8988T (cell line): ENCODE measurements at regions not wholly inside any gene's neighbourhood (a gene's known extent, or its start where the extent isn't known, plus 50 kb on each side); places are given as distances from the start of the nearest gene placed in this dataset.

Source experiments
- DNase-seq: peaks from one replicate; pipeline ENCODE4 v3.0.0; 2011

- no peak for DNase-seq
Measured at GRCh38 chr4:32349026-32349425, 1628.9 kb downstream of the PCDH7 start.

DNA sequence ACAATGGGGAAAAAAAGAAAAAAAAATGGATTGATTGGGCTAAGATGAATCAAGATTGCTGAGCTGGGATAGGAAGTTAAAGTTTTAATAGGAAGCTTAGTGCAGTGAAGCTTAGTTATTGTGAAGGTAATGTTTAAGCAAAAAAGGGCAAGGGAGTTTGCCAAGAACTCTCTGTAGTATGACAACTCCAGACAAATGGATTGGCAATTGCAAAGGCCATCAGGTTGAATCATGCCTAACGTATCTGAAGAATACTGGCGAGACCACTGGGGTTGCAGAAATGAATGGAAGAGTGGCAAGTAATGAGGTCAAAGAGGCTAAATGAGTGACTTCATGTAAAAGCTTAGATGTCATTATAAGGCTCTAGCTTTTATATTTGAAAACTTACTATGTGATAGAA is 1654.0 kb downstream of the PCDH7 start:
- no peak for DNase-seq

DNA sequence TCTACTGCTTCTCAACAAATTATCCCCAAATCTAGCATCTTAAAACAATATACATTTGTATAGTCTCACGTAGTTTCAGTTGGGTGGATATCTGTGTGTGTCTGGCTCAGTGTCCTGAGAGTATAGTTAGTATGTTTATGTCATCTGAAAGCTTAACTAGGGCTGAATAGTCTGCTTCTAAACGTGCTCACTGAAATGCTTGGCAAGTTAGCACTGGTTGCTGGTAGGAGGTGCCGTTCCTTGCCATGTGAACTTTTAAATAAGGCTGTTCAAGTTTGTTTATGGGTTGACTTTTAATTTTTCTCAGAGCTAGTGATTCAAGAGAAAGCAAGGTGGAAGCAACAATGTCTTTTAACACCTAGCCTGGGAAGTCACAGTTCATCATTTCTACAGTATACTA is 1673.6 kb downstream of the PCDH7 start:
- no peak for DNase-seq

- DNase-seq = no peak
Measured at GRCh38 chr4:32394255-32394654, 1674.1 kb downstream of the PCDH7 start.

DNA sequence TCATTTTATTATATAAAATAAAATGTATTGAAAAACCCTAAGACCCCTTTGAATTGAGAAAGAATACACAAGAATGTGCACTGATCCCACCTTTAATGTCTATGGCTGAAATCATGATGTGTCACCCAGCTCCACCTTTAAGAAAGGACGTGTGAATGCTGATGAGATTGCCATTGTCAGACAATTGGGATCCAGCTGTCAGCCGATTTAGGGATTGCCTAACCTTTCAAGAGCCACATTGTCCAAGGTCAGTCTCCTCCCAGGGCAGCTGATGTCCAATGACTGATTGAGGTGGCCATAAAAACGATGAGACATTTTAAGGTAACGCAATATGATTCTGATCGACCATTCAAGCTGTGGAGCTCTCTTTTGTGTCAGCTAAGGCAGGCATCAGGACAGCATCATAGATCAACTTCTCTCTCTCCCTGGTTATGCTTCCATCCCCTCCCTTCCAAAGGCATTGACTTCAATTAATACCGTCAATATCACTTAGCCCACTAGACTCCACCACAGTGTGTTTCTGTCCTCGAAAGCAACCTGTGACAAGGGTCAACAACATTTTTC is 1676.4 kb downstream of the PCDH7 start:
- no peak for DNase-seq

DNA sequence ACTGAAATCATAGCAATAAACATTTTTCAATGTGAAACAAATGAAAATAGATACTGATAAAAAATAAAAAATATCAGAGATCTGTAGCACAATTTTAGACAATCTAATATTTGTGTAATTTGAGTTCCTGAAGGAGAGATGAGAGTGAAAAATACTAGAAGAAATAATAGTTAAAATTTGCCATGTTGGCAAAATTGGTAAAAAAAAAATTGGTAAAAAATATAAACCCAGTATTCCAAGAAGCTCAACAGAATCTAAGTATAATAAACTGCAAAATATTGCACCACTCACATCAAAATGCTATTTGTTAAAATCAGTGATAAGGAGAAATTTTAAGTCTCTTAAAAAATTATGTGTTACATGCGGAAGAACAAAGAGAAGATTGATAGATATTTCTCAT is 1680.7 kb downstream of the PCDH7 start:
- no peak for DNase-seq

DNA sequence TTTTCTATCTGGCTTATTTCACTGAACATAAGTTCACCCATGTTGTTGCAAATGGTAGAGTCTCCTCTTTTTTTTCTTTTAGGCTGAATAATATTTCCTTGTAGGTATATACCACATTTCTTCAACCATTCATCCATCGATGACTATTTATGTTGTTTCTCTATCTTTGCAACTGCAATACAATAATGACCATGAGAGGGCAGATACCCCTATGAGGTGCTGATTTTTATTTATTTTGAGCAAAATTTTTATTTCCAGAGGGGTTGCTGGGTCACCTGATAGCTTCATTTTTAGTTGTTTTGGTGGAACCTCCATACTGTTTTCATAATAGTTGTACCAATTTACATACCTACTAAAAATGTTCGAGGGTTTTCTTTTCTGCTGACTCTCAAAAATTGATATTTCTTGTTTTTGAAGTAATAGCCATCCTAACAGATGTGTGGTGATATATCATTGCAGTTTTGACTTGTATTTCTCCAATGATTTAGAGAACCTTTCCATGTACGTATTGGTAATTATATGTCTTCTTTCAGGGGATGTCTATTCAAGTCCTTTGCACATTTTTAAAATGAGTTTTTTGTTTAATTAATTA is 1697.0 kb downstream of the PCDH7 start:
- no peak for DNase-seq

DNA sequence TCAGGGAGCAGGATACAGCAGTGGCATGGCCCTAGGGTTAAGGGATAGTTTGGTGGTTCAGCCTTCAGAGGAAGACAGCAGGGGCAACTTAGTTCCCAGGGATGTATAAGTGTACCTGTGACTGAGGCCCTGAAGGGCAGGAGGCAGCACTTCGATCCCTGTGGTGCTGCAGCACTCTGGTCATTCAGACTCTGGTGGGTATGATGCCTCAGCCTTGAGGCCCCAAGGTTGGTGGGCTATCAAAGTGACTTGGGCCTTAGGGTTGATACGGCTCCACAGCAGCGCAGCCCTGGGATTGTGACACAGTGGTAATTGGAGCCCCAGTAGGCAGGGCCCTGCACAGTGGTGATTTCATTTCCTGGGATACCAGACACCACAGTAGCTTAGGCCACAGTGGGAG is 1703.1 kb downstream of the PCDH7 start:
- DNase-seq = no peak

DNA sequence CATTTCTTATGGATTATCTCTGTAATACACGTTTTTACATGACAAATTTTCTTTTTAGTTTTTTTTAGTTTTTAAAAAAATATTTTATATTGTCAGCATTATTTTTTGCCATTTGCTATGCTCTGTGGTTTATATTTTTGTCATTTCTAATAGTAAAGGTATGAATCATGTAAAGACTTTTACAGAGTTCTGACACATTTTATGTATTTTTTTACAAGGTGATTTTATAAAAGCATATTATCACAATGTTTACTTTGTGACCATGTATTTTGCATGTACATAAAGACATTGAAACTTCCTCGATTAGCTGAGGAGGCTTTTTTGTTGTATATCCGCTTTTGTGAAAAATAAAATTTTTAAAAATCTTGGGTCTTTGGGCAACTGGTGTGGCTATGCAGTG is 1705.1 kb downstream of the PCDH7 start:
- DNase-seq = no peak

GRCh38 chr4:32427566-32427965 is 1707.4 kb downstream of the PCDH7 start:
- DNase-seq = no peak

DNA sequence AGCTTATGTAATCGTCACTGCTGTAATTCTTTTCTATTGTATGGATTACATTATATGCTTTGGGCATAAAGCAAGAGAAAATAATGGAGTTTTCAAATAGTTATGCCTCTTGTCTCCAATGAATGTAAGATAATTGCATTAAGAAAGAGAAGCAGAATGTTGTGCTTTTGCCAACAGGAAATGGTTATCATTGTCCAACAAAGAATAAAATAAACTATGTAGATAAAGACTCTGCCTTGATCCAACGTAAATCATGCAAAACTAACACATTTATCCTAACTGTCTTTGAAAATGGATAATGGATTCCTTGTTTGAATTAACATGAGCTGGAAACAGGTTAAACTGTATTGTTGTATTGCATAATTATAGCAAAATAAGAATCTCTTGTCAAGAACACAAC is 1709.0 kb downstream of the PCDH7 start:
- no peak for DNase-seq

- no peak for DNase-seq
Measured at GRCh38 chr4:32435308-32435707, 1715.1 kb downstream of the PCDH7 start.

DNA sequence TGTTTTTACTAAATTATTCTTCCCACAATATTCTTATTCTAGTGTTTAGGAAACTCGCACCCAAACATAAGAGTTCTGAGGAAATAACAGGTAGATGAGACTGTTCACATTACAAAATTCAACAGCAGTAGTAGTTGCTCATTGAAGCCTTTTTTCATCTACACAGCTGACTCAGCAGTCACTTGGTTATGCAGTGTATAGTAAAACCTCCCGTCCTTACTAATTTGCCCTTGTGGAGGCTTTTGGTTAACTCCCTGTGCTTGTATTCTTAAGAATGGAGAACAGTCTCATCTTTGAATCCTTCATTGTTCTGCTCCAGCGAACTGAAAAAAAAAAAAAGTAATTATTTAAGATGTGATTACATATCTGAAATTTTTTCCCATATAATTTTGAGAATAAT is 1716.6 kb downstream of the PCDH7 start:
- DNase-seq = no peak

DNA sequence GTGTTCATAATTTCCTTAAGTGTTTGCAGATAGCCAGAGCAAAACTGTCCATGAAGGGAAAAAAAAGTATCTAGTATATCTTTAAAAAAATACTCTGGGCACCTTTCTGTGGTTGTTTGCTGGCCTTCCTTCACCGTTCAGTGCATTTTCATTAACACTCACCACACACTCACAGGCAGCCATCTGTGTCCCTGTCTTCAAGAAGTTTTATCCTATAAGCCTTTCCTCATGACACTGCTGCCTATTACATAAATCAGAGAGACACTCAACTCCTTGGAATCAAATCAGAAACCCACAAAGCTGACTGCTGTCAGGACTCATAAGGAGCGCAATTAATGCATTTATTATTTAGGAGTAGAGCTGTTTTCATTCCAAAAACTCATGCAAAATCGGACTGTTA is 1720.2 kb downstream of the PCDH7 start:
- no peak for DNase-seq

GRCh38 chr4:32454482-32454881 is 1734.3 kb downstream of the PCDH7 start:
- no peak for DNase-seq

DNA sequence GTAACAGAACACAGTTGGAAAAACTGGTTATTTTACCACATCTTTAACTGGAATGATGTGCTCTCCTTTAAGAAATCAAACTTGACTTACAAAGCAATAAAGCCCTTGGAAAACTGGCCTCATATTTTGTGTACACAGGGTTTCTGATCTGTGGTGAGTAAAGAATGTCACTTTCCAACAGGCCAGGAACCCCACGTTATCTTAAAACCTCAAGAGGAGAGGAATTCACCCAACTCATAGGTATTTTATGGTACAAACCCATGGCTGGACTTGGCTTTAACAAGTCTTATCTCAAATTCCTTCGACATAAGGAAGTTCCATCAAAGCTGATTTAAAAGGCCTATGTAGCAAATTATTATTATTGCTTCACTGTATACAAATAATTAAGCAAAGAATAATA is 1735.1 kb downstream of the PCDH7 start:
- no peak for DNase-seq

DNA sequence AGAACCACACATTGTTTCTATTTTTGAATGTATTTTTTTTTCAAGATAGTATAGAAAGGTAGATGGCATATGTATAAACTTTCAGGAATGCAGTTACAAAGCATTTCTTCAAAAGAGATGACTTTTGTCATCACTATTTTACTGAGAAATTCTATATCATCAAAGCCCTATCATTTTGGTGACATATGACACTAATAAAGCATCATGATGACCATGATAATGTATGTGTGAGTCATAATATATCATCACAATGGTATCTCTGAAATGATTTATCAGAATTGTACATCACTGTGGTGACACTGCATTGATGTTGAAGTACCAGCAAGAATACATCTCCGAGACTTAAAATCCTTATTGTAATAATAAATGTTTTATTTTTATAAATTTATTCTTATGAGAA is 1740.8 kb downstream of the PCDH7 start:
- no peak for DNase-seq

GRCh38 chr4:32462944-32463343 is 1742.8 kb downstream of the PCDH7 start:
- DNase-seq = no peak

GRCh38 chr4:32470087-32470585 is 1750.0 kb downstream of the PCDH7 start:
- DNase-seq = no peak

DNA sequence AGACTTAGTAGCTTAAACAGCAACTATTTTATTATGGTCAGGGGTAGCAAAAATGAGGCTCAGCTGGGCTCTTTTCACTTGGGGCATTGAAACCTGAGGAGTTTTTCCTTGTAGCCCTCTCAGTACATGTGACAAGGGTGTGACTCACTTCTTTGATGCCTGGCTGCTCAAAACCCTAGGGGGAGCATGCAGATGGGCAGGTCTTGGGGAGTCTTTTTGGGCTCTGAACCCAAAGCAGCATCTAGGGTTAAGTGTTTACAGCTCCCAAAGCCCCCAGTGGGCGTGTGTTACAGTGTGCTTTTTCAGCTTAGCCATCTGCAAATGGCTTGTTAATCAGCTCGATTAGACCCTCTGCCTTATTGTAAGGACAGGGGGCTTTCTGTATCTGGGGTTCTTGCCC is 1752.7 kb downstream of the PCDH7 start:
- no peak for DNase-seq

DNA sequence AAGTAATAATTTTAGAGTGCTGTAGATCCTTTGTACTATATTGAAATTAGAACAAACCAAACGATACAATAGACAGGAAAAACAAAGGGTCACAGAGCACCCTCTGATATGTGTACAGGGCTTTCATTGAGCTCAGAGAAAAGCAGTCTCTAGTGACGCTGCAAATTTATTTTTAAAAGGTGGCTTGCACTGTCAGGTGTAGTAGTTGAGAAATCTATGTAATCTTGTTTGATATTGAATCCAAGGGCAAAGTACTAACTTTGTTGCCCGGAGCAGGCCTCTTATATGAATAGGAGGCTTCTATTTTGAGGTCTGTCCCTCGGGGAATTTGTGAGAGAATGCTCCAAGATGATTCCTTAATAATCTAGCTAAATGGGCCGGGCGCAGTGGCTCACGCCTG is 1755.5 kb downstream of the PCDH7 start:
- no peak for DNase-seq

DNA sequence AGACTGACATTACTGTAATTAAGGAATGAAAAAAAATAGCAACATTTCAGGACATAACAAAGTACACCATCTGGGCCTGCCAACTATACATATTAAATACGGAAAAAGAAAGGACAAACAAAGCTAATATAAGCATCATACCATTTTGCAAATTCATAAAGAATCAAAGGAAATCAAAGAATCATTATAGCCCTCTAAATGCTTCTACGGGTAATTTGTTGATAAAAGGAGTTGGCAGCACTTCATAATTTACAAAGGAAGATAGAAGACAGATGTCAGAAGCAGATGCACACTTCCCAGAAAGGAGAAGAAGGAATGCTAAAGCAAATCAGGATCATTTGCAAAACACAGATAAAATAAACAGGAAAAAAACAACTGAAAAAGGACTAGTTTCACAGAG is 1757.3 kb downstream of the PCDH7 start:
- DNase-seq = no peak

DNA sequence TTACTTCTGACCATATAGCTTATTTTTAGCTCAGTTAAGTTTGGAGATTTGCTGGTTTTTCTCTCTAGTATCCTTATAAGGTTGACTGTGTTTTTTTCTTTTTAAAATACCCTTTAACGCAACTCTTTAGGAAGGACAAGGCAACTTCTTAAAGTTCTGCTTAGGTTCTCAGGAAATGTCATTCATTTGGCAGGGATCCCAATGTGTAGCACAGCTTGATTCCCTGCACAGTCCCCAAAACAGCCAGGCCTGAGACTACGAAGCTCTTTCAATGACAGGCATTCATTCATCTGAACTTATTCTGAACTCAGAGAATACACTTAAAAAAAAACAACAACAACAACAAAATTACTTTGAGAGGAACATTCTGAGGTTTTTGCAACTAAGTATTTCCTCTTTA is 1765.8 kb downstream of the PCDH7 start:
- no peak for DNase-seq

DNA sequence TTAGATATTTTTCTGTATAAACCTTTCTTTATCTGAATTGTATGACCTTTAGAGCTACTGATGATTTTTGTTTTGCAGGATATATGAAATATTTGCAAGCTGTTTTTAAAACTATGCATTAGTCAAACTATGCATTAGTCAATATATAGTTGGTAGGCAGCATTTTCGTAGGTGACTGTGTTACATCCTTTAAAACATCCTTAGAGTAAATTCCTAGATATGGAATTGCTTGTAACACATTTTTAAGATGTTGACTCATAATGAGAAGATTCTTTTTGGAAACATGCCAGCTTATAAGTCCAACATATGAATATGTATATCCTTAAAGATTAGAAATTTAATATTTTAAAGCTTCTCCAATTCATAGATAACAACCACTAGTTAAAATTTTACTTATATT is 1768.5 kb downstream of the PCDH7 start:
- DNase-seq = no peak

DNA sequence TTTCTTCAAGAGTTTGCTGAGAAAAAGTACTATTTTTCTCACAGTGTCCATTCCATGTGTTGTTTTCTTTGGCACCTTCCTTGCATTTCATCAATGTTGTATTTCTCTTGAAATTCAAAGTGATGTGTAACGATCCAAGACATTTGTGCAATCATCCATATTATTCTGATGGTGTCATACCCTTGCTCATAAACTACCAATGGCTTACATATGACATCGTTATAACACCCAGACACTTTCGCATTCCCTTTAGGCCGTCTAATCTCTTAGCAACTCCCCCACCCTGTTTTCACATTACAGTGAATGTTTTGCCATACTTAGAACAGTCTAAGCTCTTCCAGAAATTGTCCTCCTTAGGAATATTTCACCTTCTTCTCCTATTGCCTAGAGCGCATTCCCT is 1779.0 kb downstream of the PCDH7 start:
- DNase-seq = no peak
